Cerebellar nuclear complex (tissue), 1 donor: ENCODE measurements at regions not wholly inside any gene's neighbourhood (a gene's known extent, or its start where the extent isn't known, plus 50 kb on each side); places are given as distances from the start of the nearest gene placed in this dataset.

Experiments used
- DNase-seq, 2 experiments: peaks; one replicate each; lab custom pipeline; 2025; lab: John Stamatoyannopoulos, UW

- DNase-seq = no peak
Observed at GRCh38 chr10:131673396-131673795, 227.4 kb upstream of the PPP2R2D start.

- DNase-seq = no peak
Observed at GRCh38 chr10:131674130-131674529, 226.7 kb upstream of the PPP2R2D start.

GRCh38 chr10:131675104-131675503 lies 225.7 kb upstream of the PPP2R2D start:
- DNase-seq = no peak

- no peak for DNase-seq
Observed at GRCh38 chr10:131676046-131676799, 224.6 kb upstream of the PPP2R2D start.

- no peak for DNase-seq
Observed at GRCh38 chr10:131676800-131677421, 223.9 kb upstream of the PPP2R2D start.

- DNase-seq = no peak
Observed at GRCh38 chr10:131677671-131678070, 223.1 kb upstream of the PPP2R2D start.

- no peak for DNase-seq
Observed at GRCh38 chr10:131678171-131678570, 222.6 kb upstream of the PPP2R2D start.

- no peak for DNase-seq
Observed at GRCh38 chr10:131678613-131679012, 222.2 kb upstream of the PPP2R2D start.

GRCh38 chr10:131679926-131680325 lies 220.9 kb upstream of the PPP2R2D start:
- no peak for DNase-seq

GRCh38 chr10:131681122-131681521 lies 219.7 kb upstream of the PPP2R2D start:
- no peak for DNase-seq

GRCh38 chr10:131681656-131682055 lies 219.2 kb upstream of the PPP2R2D start:
- DNase-seq = no peak

- no peak for DNase-seq
Observed at GRCh38 chr10:131682271-131682962, 218.4 kb upstream of the PPP2R2D start.

- no peak for DNase-seq
Observed at GRCh38 chr10:131683281-131683861, 217.4 kb upstream of the PPP2R2D start.

- no peak for DNase-seq
Observed at GRCh38 chr10:131683941-131684340, 216.9 kb upstream of the PPP2R2D start.

GRCh38 chr10:131685007-131685406 lies 215.8 kb upstream of the PPP2R2D start:
- no peak for DNase-seq

- DNase-seq = no peak
Observed at GRCh38 chr10:131685576-131685975, 215.2 kb upstream of the PPP2R2D start.

- no peak for DNase-seq
Observed at GRCh38 chr10:131686781-131687420, 213.9 kb upstream of the PPP2R2D start.

GRCh38 chr10:131688304-131688703 lies 212.5 kb upstream of the PPP2R2D start:
- DNase-seq = no peak

GRCh38 chr10:131689016-131689415 lies 211.8 kb upstream of the PPP2R2D start:
- DNase-seq = no peak

GRCh38 chr10:131689486-131689885 lies 211.3 kb upstream of the PPP2R2D start:
- no peak for DNase-seq

- DNase-seq = no peak
Observed at GRCh38 chr10:131689954-131690757, 210.7 kb upstream of the PPP2R2D start.
